Heart left ventricle (tissue), 16 donors: ENCODE measurements at regions not wholly inside any gene's neighbourhood (a gene's known extent, or its start where the extent isn't known, plus 50 kb on each side); places are given as distances from the start of the nearest gene placed in this dataset.

Source experiments
- ATAC-seq, 4 donors: fragments of 200-7000 bp; cut with Tn5 transposase; one replicate each; pipeline ENCODE4 v1.9.1; 2020 to 2022; ENCODE audit warnings: moderate library complexity in 4 of 4, mild to moderate bottlenecking in 3 of 4, moderate number of reproducible peaks in 1 of 4
- DNase-seq, 5 donors: peaks; one replicate each; pipeline ENCODE4 v3.0.0-alpha.2; 2020
- H3K27ac ChIP-seq, 12 donors: fragments of 200-600 bp; sonication (generic) in 4 of 12; one replicate each; pipeline versions ENCODE4 v1.5.0 to v1.8.0; 2016 to 2022; ENCODE audit warnings: mild to moderate bottlenecking in 2 of 12
- H3K27me3 ChIP-seq, 9 donors: fragments of 200-600 bp; sonication (generic) in 2 of 9; one replicate each; pipeline versions ENCODE4 v1.5.1 to v1.8.0; 2016 to 2022; ENCODE audit warnings: mild to moderate bottlenecking in 3 of 9
- H3K36me3 ChIP-seq, 9 donors: fragments of 200-600 bp; sonication (generic) in 2 of 9; one replicate each; pipeline versions ENCODE4 v1.5.0 to v1.8.0; 2018 to 2022; ENCODE audit warnings: mild to moderate bottlenecking in 2 of 9
- H3K4me1 ChIP-seq, 12 donors: fragments of 200-600 bp; sonication (generic) in 4 of 12; one replicate each; pipeline versions ENCODE4 v1.5.0 to v1.8.0; 2016 to 2022; ENCODE audit warnings: mild to moderate bottlenecking in 3 of 12
- H3K4me3 ChIP-seq, 12 donors: fragments of 200-600 bp; sonication (generic) in 4 of 12; one replicate each; pipeline versions ENCODE4 v1.5.0 to v1.8.0; 2017 to 2022; ENCODE audit warnings: mild to moderate bottlenecking in 9 of 12, moderate library complexity in 4 of 12
- H3K9me3 ChIP-seq, 12 donors: fragments of 200-600 bp; sonication (generic) in 4 of 12; one replicate each; pipeline versions ENCODE4 v1.5.0 to v1.8.0; 2016 to 2022; ENCODE audit warnings: mild to moderate bottlenecking in 1 of 12
- CTCF ChIP-seq, 12 donors: fragments of 200-600 bp; sonication (generic) in 4 of 12; IDR thresholded peaks; one replicate each; pipeline versions ENCODE4 v1.5.0 to v1.8.0; 2018 to 2022; ENCODE audit warnings: antibody characterized with exemption in 12 of 12, mild to moderate bottlenecking in 5 of 12
- POLR2A ChIP-seq, 2 donors: fragments of 450-650 bp; IDR thresholded peaks; one replicate each; pipeline ENCODE4 v1.6.1; 2017; ENCODE audit warnings: antibody characterized with exemption in 2 of 2, mild to moderate bottlenecking in 2 of 2, moderate library complexity in 2 of 2
- WGBS, 4 donors: extraction: QIAGEN DNeasy Blood & Tissue Kit in 2 of 4; methylation state at CpG; one replicate each; pipeline versions ENCODE4 v1.1.5 to v1.1.7; 2013 to 2018; 5-methylcytosine and 5-hydroxymethylcytosine counted together
- intact Hi-C, 10 donors: fragments of 100-400 bp; cut with DNase I; formaldehyde crosslinking; loops; one replicate each; pipeline versions ENCODE4 v1.11.1 to v1.14.2; 2022
- donor health status: ischemic (EF 13 %, LVEDD 7.1; RV severe dilation, severe dysfunction).
- donor health status: healthy with polysubstance abuse.
- donor health status: DM: no; HTN: yes; CAD: no.
- donor health status: DM: no; HTN: no; CAD: no.
- donor health status: ischemic (EF 25% LVEDD 6.9; RV normal size, moderate dysfunction).
- donor health status: ischemic (EF 25% LVEDD 5.7; RV mildly dilated, moderate dysfunction).
- donor health status: healthy.
- donor health status: DM: yes; HTN: yes; CAD: no.
- donor health status: ischemic (EF 35%, LVEDD 5.7; RV mildly dilated, moderate dysfunction).
- donor health status: nonischemic (EF 11% LVEDD 7.7; RV severe dilation, severe dysfunction).
- donor health status: DM: yes; HTN: yes; CAD: no.
- donor health status: PGD.
- donor health status: ischemic (EF 29% LVEDD 5.4; RV normal size, mild dysfunction).
- donor health status: nonischemic (EF 23%, LVEDD 6.1; RV moderate dilation, normal function).

GRCh38 chr3:110656394-110657025, 415.1 kb upstream of the NECTIN3 start:
- Histone ChIP-seq H3K27me3 (no peaks in the 10 kb centered on the region), H3K36me3 (no peaks in the 10 kb centered on the region), H3K4me1 (no peaks in the 10 kb centered on the region), H3K27ac (no peak overlapping the region), H3K9me3 (peaks cover 0 to 7% (median 0%) of the 10 kb centered on the region in 12 donors), H3K4me3 (no peak overlapping the region)
- intact Hi-C loops, result no loop called here
- WGBS, 4 donors, result 10 to 15% (median 12%) methylated on average over 3 of the region's 3 CpGs
- no peak for ATAC-seq
- no peak for TF ChIP-seq POLR2A (IDR thresholded peaks at IDR 0.05)
- no peak for TF ChIP-seq CTCF (IDR thresholded peaks at IDR 0.05)
- DNase-seq, result no peak

- no peak overlapping the region for H3K4me3 ChIP-seq
- no peak overlapping the region for H3K27ac ChIP-seq
- ATAC-seq, result no peak
- no peaks in the 10 kb centered on the region for H3K4me1 ChIP-seq
- DNase-seq, result no peak
- intact Hi-C loops, result no loop called here
- H3K9me3 ChIP-seq, result peaks cover 0 to 7% (median 0%) of the 10 kb centered on the region in 12 donors
- TF ChIP-seq POLR2A (IDR thresholded peaks at IDR 0.05) (no peak), CTCF (IDR thresholded peaks at IDR 0.05) (no peak)
- 33 to 51% (median 43%) methylated on average over 2 of the region's 2 CpGs for WGBS, 4 donors
- H3K27me3 ChIP-seq, result no peaks in the 10 kb centered on the region
- no peaks in the 10 kb centered on the region for H3K36me3 ChIP-seq
Measured at GRCh38 chr3:110664148-110664547, 407.5 kb upstream of the NECTIN3 start.

- Histone ChIP-seq H3K4me1 (no peaks in the 10 kb centered on the region), H3K4me3 (no peak overlapping the region), H3K9me3 (peaks cover 0 to 13% (median 2%) of the 10 kb centered on the region in 12 donors), H3K27ac (no peak overlapping the region), H3K27me3 (no peaks in the 10 kb centered on the region), H3K36me3 (no peaks in the 10 kb centered on the region)
- 79 to 84% (median 82%) methylated on average over 2 of the region's 2 CpGs for WGBS, 4 donors
- ATAC-seq, result no peak
- intact Hi-C loops, result no loop called here
- TF ChIP-seq CTCF (IDR thresholded peaks at IDR 0.05), result no peak
- TF ChIP-seq POLR2A (IDR thresholded peaks at IDR 0.05), result no peak
- DNase-seq, result no peak
Measured at GRCh38 chr3:110666495-110666894, 405.1 kb upstream of the NECTIN3 start.

- no peak for DNase-seq
- 75 to 86% (median 84%) methylated on average over 2 of the region's 2 CpGs for WGBS, 4 donors
- intact Hi-C loops, result no loop called here
- TF ChIP-seq CTCF (IDR thresholded peaks at IDR 0.05), result no peak
- Histone ChIP-seq H3K9me3 (peaks cover 0 to 13% (median 2%) of the 10 kb centered on the region in 12 donors), H3K27me3 (no peaks in the 10 kb centered on the region), H3K4me1 (no peaks in the 10 kb centered on the region), H3K27ac (no peak overlapping the region), H3K36me3 (no peaks in the 10 kb centered on the region), H3K4me3 (no peak overlapping the region)
- no peak for ATAC-seq
Measured at GRCh38 chr3:110667216-110667615, 404.4 kb upstream of the NECTIN3 start.
